Calu3 (cell line): ENCODE measurements at regions not wholly inside any gene's neighbourhood (a gene's known extent, or its start where the extent isn't known, plus 50 kb on each side); places are given as distances from the start of the nearest gene placed in this dataset.

Source experiments
- BruUV-seq: library from RNA; stranded (reverse); fragments of 400-500 nt; replicated peaks from 2 replicates; lab custom pipeline; 2021; lab: Mats Ljungman, UMichigan
- CTCF ChIA-PET: fragments of 300-600 bp; sonication (Branson Sonifier 250); formaldehyde crosslinking; loops from one replicate; lab custom pipeline; 2022; ENCODE audit warnings: antibody characterized with exemption; lab: Charles Lee
- DNase-seq: peaks from one replicate; pipeline ENCODE4 v3.0.0; 2022
- H3K27ac Mint-ChIP-seq: one replicate; pipeline ENCODE4 v1.8.0; 2022; ENCODE audit warnings: mixed read lengths; ENCODE audit not compliant: unreplicated experiment
- H3K27me3 Mint-ChIP-seq: one replicate; pipeline ENCODE4 v1.8.0; 2022; ENCODE audit warnings: mixed read lengths; ENCODE audit not compliant: unreplicated experiment
- H3K36me3 Mint-ChIP-seq: one replicate; pipeline ENCODE4 v1.8.0; 2022; ENCODE audit warnings: mild to moderate bottlenecking, moderate library complexity, mixed read lengths; ENCODE audit not compliant: insufficient read depth, unreplicated experiment
- H3K4me1 Mint-ChIP-seq: one replicate; pipeline ENCODE4 v1.8.0; 2022; ENCODE audit warnings: mild to moderate bottlenecking, low read depth, mixed read lengths; ENCODE audit not compliant: unreplicated experiment
- H3K4me3 Mint-ChIP-seq: one replicate; pipeline ENCODE4 v1.8.0; 2022; ENCODE audit warnings: mild to moderate bottlenecking, low read depth, moderate library complexity, mixed read lengths; ENCODE audit not compliant: unreplicated experiment
- H3K9me3 Mint-ChIP-seq: one replicate; pipeline ENCODE4 v1.8.0; 2022; ENCODE audit warnings: low read depth, mixed read lengths; ENCODE audit not compliant: unreplicated experiment
- CTCF ChIP-seq: fragments of 200-600 bp; IDR thresholded peaks from one replicate; pipeline ENCODE4 v1.8.0; 2022; ENCODE audit warnings: antibody characterized with exemption; ENCODE audit not compliant: unreplicated experiment
- intact Hi-C: fragments of 100-400 bp; cut with micrococcal nuclease; formaldehyde crosslinking; loops from one replicate; pipeline ENCODE4 v1.10.0; 2022; ENCODE audit not compliant: unreplicated experiment

GRCh38 chr6:26184367-26184891 is 97.2 kb downstream of the HFE start:
- Mint-ChIP-seq H3K9me3 (peaks cover 2% of the 10 kb centered on the region), H3K27ac (peak overlapping the region; percentile 84), H3K4me1 (peaks cover 33% of the 10 kb centered on the region), H3K36me3 (peaks cover 34% of the 10 kb centered on the region), H3K4me3 (peak overlapping the region; percentile 78), H3K27me3 (no peaks in the 10 kb centered on the region)
- no TSS peak for BruUV-seq
- CTCF ChIA-PET = interaction anchor here (0.7 to 2.6 kb wide), 7 partner anchors 11 to 228 kb away, joined by 3 to 12 read pairs (median 6); a partner anchor contains a TSS
- DNase-seq = no peak
- intact Hi-C loops = no loop called here
- TF ChIP-seq CTCF = no peak

GRCh38 chr6:26185004-26185403 is 97.8 kb downstream of the HFE start:
- peak overlapping the region; percentile 78 for H3K4me3 Mint-ChIP-seq
- CTCF ChIA-PET = interaction anchor here (0.7 to 1.1 kb wide), 2 partner anchors 10 to 125 kb away, joined by 3 to 4 read pairs; no protein-coding TSS in a partner anchor
- H3K27ac Mint-ChIP-seq = peak overlapping the region; percentile 84
- DNase-seq = no peak
- no peaks in the 10 kb centered on the region for H3K27me3 Mint-ChIP-seq
- peaks cover 2% of the 10 kb centered on the region for H3K9me3 Mint-ChIP-seq
- peaks cover 33% of the 10 kb centered on the region for H3K4me1 Mint-ChIP-seq
- peaks cover 38% of the 10 kb centered on the region for H3K36me3 Mint-ChIP-seq
- no TSS peak for BruUV-seq
- TF ChIP-seq CTCF = no peak
- intact Hi-C loops = no loop called here

- H3K9me3 Mint-ChIP-seq = peaks cover 2% of the 10 kb centered on the region
- H3K4me1 Mint-ChIP-seq = peaks cover 33% of the 10 kb centered on the region
- no peak for TF ChIP-seq CTCF
- peaks cover 38% of the 10 kb centered on the region for H3K36me3 Mint-ChIP-seq
- no peaks in the 10 kb centered on the region for H3K27me3 Mint-ChIP-seq
- intact Hi-C loops = no loop called here
- DNase-seq = no peak
- H3K4me3 Mint-ChIP-seq = no peak overlapping the region
- CTCF ChIA-PET = interaction anchor here (0.7 to 1.1 kb wide), 2 partner anchors 9 to 125 kb away, joined by 3 to 4 read pairs; no protein-coding TSS in a partner anchor
- no TSS peak for BruUV-seq
- no peak overlapping the region for H3K27ac Mint-ChIP-seq
These were observed 98.6 kb downstream of the HFE start for GRCh38 chr6:26185802-26186201.

- Mint-ChIP-seq H3K27me3 (no peaks in the 10 kb centered on the region), H3K36me3 (peaks cover 38% of the 10 kb centered on the region), H3K4me1 (peaks cover 33% of the 10 kb centered on the region), H3K4me3 (no peak overlapping the region), H3K9me3 (peaks cover 2% of the 10 kb centered on the region), H3K27ac (no peak overlapping the region)
- TF ChIP-seq CTCF = no peak
- no peak for DNase-seq
- no TSS peak for BruUV-seq
- intact Hi-C loops = no loop called here
- CTCF ChIA-PET = interaction anchor here (0.5 to 0.7 kb wide), 6 partner anchors 17 to 351 kb away, joined by 3 to 7 read pairs (median 4); partner anchors contain the start of gene HMGN4
These were observed 99.4 kb downstream of the HFE start for GRCh38 chr6:26186652-26187051.
